MG63 (cell line): ENCODE measurements at regions not wholly inside any gene's neighbourhood (a gene's known extent, or its start where the extent isn't known, plus 50 kb on each side); places are given as distances from the start of the nearest gene placed in this dataset.
"Not testable (repeated sequence)": the region's sequence is repeated elsewhere in the genome, so short reads cannot be mapped to it uniquely, and the experiment has no call there.

Experiments
- DNase-seq: peaks from one replicate; pipeline ENCODE4 v3.0.0-alpha.2; 2020
- H3K27me3 ChIP-seq: fragments of 250-450 bp; sonication (Bioruptor Pico); 2 replicates; pipeline ENCODE4 v1.5.1; 2020; ENCODE audit warnings: mild to moderate bottlenecking, moderate library complexity
- H3K36me3 ChIP-seq: fragments of 250-450 bp; sonication (Bioruptor Pico); 2 replicates; pipeline ENCODE4 v1.5.1; 2020; ENCODE audit warnings: mild to moderate bottlenecking, moderate library complexity
- H3K4me3 ChIP-seq: fragments of 250-450 bp; sonication (Bioruptor Pico); 2 replicates; pipeline ENCODE4 v1.5.1; 2020; ENCODE audit warnings: mild to moderate bottlenecking, moderate library complexity
- H3K9me3 ChIP-seq: fragments of 250-450 bp; sonication (Bioruptor Pico); 2 replicates; pipeline ENCODE4 v1.5.1; 2020; ENCODE audit warnings: mild to moderate bottlenecking, moderate library complexity

- no peak for DNase-seq
- Histone ChIP-seq H3K4me3 (no peak overlapping the region), H3K27me3 (no peaks in the 10 kb centered on the region), H3K36me3 (no peaks in the 10 kb centered on the region), H3K9me3 (no peaks in the 10 kb centered on the region)
Measured at GRCh38 chr18:11372163-11372562, 222.8 kb upstream of the PIEZO2 start.

DNA sequence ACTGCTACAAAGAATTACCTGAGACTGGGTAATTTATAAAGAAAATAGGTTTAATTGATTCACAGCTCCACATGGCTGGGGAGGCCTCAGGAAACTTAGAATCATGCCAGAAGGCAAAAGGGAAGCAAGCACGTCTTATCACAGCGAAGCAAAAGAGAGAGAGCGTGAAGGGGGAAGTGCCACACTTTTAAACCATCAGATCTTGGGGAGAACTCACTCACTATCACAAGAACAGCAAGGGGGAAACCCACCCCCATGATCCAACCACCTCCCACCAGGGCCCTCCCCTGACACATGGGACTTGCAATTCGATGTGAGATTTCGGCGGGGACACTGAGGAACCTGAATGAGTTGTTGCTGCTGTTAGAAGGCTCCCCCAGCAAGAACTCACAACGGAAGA lies 220.2 kb upstream of the PIEZO2 start:
- H3K27me3 ChIP-seq, result no peaks in the 10 kb centered on the region
- DNase-seq, result no peak
- H3K4me3 ChIP-seq, result no peak overlapping the region
- no peaks in the 10 kb centered on the region for H3K9me3 ChIP-seq
- no peaks in the 10 kb centered on the region for H3K36me3 ChIP-seq

DNA sequence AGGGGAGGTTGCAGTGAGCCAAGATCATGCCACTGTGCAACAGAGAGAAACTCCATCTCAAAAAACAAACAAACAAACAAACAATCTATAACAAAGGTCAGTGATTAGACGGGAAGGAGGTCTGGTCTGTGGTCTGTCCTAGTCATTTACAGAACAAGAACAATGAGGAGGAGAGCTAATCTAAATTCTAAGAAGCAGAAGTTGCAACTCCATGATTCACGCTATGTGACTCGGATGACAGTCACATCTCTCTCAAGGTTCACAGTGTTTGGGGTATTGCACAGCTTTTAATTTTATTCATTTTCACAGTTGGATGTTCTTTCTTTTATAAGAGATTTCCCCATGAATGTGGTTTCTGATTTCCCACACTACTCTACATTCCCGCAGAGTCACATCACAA lies 218.7 kb upstream of the PIEZO2 start:
- Histone ChIP-seq H3K36me3 (no peaks in the 10 kb centered on the region), H3K27me3 (no peaks in the 10 kb centered on the region)
- DNase-seq, result no peak

GRCh38 chr18:11367351-11367750 lies 218.0 kb upstream of the PIEZO2 start:
- Histone ChIP-seq H3K27me3 (no peaks in the 10 kb centered on the region), H3K9me3 (no peaks in the 10 kb centered on the region; the same call in 1 of the 2 replicates), H3K4me3 (no peak overlapping the region), H3K36me3 (no peaks in the 10 kb centered on the region)
- DNase-seq, result no peak

More for the DNA sequence above, 218.7 kb upstream of the PIEZO2 start:
- no peaks in the 10 kb centered on the region for H3K9me3 ChIP-seq
- H3K4me3 ChIP-seq, result no peak overlapping the region

DNA sequence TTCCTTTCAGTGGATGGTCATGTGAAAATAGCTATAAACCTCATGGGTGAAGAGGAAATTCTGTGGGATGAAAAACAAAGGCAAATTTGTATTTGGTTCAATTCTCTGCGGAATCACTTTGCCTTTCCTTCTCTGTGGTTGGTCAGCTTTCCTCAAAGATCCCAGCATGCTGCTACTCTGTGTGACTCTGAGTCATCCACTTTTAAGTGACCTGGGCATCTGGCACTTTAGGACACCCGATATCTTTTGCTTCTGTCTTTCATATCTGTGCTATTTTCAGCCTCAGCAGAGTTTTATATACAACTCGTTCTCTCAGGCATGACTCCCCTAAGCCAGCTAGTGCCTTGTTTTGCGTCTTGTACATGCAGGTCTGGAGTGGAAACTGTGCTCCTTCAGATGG lies 217.0 kb upstream of the PIEZO2 start:
- peak; percentile 1 for DNase-seq
- H3K9me3 ChIP-seq, result no peaks in the 10 kb centered on the region; the same call in 1 of the 2 replicates
- H3K36me3 ChIP-seq, result no peaks in the 10 kb centered on the region
- H3K4me3 ChIP-seq, result no peak overlapping the region
- H3K27me3 ChIP-seq, result no peaks in the 10 kb centered on the region

GRCh38 chr18:11362856-11363255 lies 213.5 kb upstream of the PIEZO2 start:
- no peak for DNase-seq
- H3K4me3 ChIP-seq, result no peak overlapping the region
- no peaks in the 10 kb centered on the region; the same call in 1 of the 2 replicates for H3K9me3 ChIP-seq
- no peaks in the 10 kb centered on the region for H3K27me3 ChIP-seq
- no peaks in the 10 kb centered on the region for H3K36me3 ChIP-seq

DNA sequence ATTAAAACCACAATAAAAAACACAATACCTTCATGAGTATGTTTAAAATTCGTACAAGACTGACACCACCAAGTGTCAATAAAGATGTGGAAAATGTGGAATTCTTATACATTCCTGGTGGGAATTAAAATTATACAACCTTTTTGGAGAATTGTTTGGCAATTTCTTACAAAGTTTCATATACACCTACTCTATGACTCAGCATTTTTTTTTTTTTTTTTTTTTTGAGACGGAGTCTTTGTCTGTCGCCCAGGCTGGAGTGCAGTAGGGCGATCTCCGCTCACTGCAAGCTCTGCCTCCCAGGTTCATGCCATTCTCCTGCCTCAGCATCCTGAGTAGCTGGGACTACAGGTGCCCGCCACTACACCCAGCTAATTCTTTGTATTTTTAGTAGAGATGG lies 212.5 kb upstream of the PIEZO2 start:
- not testable (repeated sequence) for H3K9me3 ChIP-seq, H3K27me3 ChIP-seq, H3K36me3 ChIP-seq, H3K4me3 ChIP-seq, DNase-seq

GRCh38 chr18:11357678-11358077 lies 208.3 kb upstream of the PIEZO2 start:
- no peak for DNase-seq
- H3K4me3 ChIP-seq, result no peak overlapping the region
- H3K9me3 ChIP-seq, result no peaks in the 10 kb centered on the region; the same call in 1 of the 2 replicates
- H3K27me3 ChIP-seq, result no peaks in the 10 kb centered on the region
- no peaks in the 10 kb centered on the region for H3K36me3 ChIP-seq

DNA sequence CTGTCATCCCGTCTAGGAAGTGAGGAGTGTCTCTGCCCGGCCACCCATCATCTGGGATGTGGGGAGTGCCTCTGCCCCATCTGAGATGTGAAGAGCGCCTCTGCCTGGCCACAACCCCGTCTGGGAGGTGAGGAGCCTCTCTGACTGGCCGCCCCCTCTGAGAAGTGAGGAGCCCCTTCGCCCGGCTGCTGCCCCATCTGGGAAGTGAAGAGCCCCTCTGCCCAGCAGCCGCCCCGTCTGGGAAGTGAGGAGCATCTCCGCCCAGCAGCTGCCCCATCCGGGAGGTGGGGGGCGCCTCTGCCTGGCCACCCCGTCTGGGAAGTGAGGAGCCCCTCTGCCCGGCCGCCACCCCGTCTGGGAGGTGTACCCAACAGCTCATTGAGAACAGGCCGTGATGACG lies 195.2 kb upstream of the PIEZO2 start:
- H3K9me3 ChIP-seq, result peaks cover 16% of the 10 kb centered on the region
- H3K27me3 ChIP-seq, H3K4me3 ChIP-seq, H3K36me3 ChIP-seq, DNase-seq: not testable (repeated sequence)

DNA sequence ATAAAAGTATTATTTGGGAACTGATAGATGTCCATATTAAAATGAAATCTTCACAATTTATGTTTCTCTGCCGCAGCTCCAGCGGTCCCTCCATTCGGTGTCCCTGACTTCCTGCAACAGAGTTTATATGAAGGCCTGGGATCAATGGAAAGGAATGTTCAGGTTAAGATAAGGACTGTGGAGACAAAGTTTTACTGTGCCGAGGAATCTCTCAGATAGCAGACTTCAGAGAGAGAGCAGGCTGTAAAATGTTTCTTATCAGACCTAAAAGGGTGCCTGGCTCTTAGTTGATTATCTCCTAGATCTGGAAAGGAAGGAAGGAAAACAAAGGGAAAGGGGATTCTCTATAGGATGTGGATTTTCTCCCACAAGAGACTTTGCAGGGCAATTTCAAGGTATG lies 193.7 kb upstream of the PIEZO2 start:
- DNase-seq, result no peak
- H3K36me3 ChIP-seq, result no peaks in the 10 kb centered on the region
- H3K9me3 ChIP-seq, result peaks cover 11% of the 10 kb centered on the region
- H3K4me3 ChIP-seq, result no peak overlapping the region
- no peaks in the 10 kb centered on the region for H3K27me3 ChIP-seq

GRCh38 chr18:11342115-11342514 lies 192.7 kb upstream of the PIEZO2 start:
- H3K27me3 ChIP-seq, H3K36me3 ChIP-seq, DNase-seq, H3K4me3 ChIP-seq, H3K9me3 ChIP-seq: not testable (repeated sequence)

DNA sequence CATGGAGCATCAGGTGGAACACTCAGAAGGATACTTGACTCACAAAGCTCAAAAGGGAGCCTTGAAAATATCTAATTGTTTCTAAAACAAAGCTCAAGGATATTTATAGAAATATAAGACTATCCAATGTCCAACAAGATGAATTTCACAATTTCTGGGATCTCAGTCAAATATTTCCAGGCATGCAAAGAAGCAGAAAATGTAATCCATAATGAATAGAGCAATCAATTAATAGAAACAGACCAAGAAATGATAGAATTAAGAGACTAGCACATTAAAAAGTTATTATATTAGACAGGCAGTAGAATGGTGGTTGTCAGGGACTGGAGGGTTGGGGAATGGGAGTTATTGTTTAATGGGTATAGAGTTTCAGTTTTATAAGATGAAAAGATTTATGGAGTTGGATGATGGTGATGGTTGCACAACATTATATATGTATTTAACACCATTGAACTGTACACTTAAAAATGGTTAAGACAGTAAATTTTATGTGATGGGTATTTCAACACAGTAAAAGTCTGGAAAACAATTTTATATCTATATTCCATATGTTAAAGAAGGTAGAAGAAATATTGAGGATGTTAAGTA lies 189.9 kb upstream of the PIEZO2 start:
- Histone ChIP-seq H3K4me3 (no peak overlapping the region), H3K27me3 (no peaks in the 10 kb centered on the region), H3K9me3 (no peaks in the 10 kb centered on the region), H3K36me3 (no peaks in the 10 kb centered on the region)
- no peak for DNase-seq

DNA sequence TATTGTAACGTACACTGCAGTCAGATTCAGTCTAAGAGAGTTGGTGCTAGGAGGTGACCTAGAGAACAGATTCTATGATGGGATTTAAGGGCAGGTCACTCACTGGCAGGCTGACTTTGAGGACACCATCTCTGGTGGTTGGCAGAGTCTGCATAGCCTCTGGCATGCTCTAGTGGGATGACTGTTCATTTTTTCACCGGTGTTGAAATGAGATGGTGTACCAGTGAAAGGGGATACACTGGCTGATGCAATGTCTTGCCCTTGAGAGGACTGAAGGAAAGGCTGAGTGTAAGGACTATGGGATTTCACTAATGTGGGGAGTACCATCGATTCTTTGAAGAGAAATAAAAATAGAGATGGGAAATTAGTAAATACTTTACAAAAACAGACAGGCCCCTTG lies 186.9 kb upstream of the PIEZO2 start:
- H3K9me3 ChIP-seq, result no peaks in the 10 kb centered on the region
- no peak overlapping the region for H3K4me3 ChIP-seq
- DNase-seq, result no peak
- no peaks in the 10 kb centered on the region for H3K27me3 ChIP-seq
- H3K36me3 ChIP-seq, result no peaks in the 10 kb centered on the region

DNA sequence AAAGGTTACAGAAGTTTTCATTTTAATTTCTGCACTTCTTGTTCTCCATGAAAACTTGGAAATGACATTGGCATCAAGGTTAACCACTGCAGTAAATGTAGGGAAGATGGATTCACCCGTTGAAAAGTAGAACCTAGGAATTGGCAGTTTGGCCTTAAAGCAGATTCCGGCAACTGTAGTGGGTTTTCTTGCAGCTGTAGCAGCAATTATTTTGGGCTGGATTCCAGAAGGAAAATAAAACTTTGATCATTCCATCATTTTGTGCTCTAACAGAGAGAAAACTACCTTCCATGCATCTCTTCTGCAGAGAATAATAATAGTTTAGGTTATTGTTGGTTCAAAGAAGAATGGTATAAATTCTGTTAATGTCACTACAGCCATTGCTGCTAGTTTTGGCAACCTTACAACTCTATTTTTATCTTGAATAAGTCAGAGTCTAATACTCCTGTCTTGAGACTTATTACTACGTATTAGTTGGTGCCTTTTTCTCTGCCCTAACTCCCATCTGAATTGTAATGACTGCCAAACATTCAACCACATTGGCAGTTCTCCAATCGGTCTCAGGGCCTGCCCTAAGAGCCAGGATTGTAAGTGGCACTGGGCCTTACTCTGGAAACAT lies 178.1 kb upstream of the PIEZO2 start:
- no peak overlapping the region for H3K4me3 ChIP-seq
- H3K36me3 ChIP-seq, result no peaks in the 10 kb centered on the region
- peak; percentile 44 for DNase-seq
- no peaks in the 10 kb centered on the region for H3K9me3 ChIP-seq
- H3K27me3 ChIP-seq, result no peaks in the 10 kb centered on the region

DNA sequence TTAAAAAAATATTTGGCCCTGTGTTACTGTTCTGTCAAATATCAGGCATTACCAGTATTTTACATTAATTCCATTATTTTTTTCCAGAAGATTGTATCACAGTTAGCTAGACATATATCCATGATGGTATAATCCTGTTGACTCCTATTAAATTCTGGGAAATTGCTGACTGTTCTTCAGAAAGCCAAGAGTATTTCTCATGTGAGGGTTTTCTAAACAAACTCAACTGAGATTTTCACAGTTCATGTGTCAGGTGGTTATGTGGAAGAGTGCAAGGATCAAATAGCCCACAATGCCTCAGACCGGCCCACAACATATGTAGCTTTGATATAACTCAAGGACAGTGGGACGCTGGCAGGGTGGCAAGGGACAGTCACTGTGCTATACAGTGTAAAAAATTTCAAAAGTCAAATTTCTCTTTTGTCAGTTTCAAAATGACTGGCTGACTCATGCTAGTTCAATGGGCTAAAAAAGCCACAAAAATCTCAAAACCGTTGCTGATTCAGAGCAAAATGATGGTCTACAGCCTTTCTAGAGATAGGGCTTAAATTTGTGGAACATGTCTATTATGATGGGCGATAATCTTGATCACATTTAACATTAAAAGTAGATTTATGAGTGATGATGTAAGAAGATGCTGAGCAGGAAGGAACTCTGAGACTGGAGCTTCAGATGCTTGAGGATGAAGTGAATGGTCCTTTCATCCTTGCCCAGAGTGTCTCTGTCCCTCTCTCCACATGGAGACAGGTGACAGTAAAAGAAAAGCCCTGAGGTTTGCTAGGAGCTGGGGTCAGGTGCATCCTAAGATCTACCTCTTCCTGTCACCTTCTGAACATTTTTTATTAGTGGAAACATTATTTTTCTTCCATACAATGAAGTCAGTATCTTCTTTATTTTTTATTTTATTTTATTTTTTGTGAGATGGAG lies 175.8 kb upstream of the PIEZO2 start:
- no peaks in the 10 kb centered on the region for H3K36me3 ChIP-seq
- DNase-seq, result peak; percentile 48
- H3K27me3 ChIP-seq, result no peaks in the 10 kb centered on the region
- no peak overlapping the region for H3K4me3 ChIP-seq
- H3K9me3 ChIP-seq, result no peaks in the 10 kb centered on the region

GRCh38 chr18:11324510-11324909 lies 175.1 kb upstream of the PIEZO2 start:
- peak; percentile 34 for DNase-seq

DNA sequence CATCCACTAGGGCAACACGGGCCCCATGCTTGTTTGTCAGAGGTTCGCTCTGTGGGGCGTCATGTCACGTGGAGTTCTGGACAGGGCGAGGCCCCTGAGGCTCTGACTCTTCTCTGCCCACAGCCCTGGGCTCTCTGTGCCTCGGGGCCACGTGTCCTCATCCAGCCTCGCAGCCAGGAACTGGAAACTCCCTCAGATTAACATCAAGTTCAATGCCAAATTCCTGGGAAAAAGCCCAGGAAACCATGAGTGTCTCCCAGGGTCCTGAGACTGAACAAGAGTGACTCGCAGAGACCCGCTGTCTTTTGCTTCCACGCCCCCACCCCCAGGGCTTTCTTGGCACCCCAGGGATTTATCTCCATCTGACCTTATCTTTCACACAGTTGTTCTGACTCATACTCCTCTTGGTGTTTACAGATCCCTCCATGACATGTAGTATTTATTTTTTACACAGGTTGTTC lies 174.0 kb upstream of the PIEZO2 start:
- Histone ChIP-seq H3K9me3 (no peaks in the 10 kb centered on the region), H3K36me3 (no peaks in the 10 kb centered on the region), H3K27me3 (no peaks in the 10 kb centered on the region), H3K4me3 (no peak overlapping the region)
- peak; percentile 84 for DNase-seq

More at GRCh38 chr18:11324510-11324909, 175.1 kb upstream of the PIEZO2 start:
- Histone ChIP-seq H3K9me3 (no peaks in the 10 kb centered on the region), H3K27me3 (no peaks in the 10 kb centered on the region), H3K36me3 (no peaks in the 10 kb centered on the region), H3K4me3 (no peak overlapping the region)
